HEK293T (cell line): ENCODE measurements at regions not wholly inside any gene's neighbourhood (a gene's known extent, or its start where the extent isn't known, plus 50 kb on each side); places are given as distances from the start of the nearest gene placed in this dataset.

Source experiments
- ELF4 ChIP-seq: fragments of 450-650 bp; IDR thresholded peaks from 2 replicates; pipeline ENCODE4 v1.6.1; 2017; ENCODE audit warnings: antibody characterized with exemption
- FOXA1 ChIP-seq: fragments of 450-650 bp; IDR thresholded peaks from 2 replicates; pipeline ENCODE4 v1.6.1; 2016; ENCODE audit warnings: mild to moderate bottlenecking
- PKNOX1 ChIP-seq: fragments of 450-650 bp; IDR thresholded peaks from 2 replicates; pipeline ENCODE4 v1.6.1; 2016
- SUZ12 ChIP-seq: fragments of 450-650 bp; IDR thresholded peaks from 2 replicates; pipeline ENCODE4 v1.6.1; 2016; ENCODE audit warnings: mild to moderate bottlenecking
- TARDBP ChIP-seq: fragments of 450-650 bp; IDR thresholded peaks from 2 replicates; pipeline ENCODE4 v1.6.1; 2016
- ZNF384 ChIP-seq: fragments of 450-650 bp; IDR thresholded peaks from 2 replicates; pipeline ENCODE4 v1.6.1; 2016

- TF ChIP-seq ZNF384 (no peak), PKNOX1 (no peak), SUZ12 (no peak), TARDBP (no peak), FOXA1 (no peak), ELF4 (no peak)
Measured at GRCh38 chr18:22697561-22697960, 235.6 kb upstream of the RBBP8 start.
